Astrocyte (in vitro differentiated cells and primary cell): ENCODE measurements at regions not wholly inside any gene's neighbourhood (a gene's known extent, or its start where the extent isn't known, plus 50 kb on each side); places are given as distances from the start of the nearest gene placed in this dataset.

Experiments
- EZH2 ChIP-seq: IDR thresholded peaks from 2 replicates; pipeline ENCODE4 v1.6.1; 2012; ENCODE audit warnings: mild to moderate bottlenecking, low read length, inconsistent platforms; ENCODE audit not compliant: insufficient read depth
- TF ChIP-seq, protein P1 (sequence below): IDR thresholded peaks from 2 replicates; pipeline ENCODE4 v1.5.1; 2011; ENCODE audit warnings: low read depth, mild to moderate bottlenecking, inconsistent platforms, low read length, moderate library complexity; ENCODE audit not compliant: insufficient read depth

DNA sequence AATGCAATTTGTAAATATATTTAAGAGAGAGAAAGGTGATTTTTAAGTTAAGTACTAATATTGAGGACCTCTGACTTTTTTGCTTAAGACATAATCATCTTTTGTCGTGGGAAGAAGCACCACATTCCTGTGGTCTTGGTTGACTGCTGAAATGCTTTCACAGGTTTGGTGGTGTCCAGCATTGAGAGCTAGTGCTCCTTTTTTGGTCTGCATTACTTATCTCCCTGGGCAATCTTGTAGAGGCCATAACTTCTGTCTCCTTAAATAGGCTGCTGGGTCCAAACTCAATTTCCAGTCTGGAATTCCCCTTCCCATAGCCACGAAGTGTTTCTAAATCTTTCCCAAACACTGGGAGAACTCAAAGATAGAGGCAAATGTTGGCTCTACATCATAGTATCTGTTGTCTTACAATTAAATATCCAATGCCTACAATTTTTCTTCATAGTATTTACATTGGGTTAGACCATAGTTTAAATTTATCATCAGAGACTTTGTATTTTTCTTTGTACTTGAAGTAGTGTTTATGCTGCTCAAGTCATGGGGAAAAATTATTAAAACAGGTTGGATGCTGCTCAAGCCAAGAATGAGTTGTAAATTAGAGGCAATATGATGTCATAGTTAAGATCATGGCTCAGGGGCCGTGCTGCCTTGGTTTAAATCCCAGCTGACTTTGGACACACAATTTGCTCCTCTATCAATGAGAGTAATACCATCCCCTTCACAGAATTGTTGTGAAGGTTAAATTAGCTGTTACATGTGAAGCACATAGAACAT lies 105.6 kb downstream of the POSTN start:
- TF ChIP-seq, protein P1, sequence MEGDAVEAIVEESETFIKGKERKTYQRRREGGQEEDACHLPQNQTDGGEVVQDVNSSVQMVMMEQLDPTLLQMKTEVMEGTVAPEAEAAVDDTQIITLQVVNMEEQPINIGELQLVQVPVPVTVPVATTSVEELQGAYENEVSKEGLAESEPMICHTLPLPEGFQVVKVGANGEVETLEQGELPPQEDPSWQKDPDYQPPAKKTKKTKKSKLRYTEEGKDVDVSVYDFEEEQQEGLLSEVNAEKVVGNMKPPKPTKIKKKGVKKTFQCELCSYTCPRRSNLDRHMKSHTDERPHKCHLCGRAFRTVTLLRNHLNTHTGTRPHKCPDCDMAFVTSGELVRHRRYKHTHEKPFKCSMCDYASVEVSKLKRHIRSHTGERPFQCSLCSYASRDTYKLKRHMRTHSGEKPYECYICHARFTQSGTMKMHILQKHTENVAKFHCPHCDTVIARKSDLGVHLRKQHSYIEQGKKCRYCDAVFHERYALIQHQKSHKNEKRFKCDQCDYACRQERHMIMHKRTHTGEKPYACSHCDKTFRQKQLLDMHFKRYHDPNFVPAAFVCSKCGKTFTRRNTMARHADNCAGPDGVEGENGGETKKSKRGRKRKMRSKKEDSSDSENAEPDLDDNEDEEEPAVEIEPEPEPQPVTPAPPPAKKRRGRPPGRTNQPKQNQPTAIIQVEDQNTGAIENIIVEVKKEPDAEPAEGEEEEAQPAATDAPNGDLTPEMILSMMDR: no peak
- no peak for TF ChIP-seq EZH2
